Erythroblast (primary cell): ENCODE measurements at regions not wholly inside any gene's neighbourhood (a gene's known extent, or its start where the extent isn't known, plus 50 kb on each side); places are given as distances from the start of the nearest gene placed in this dataset.

Experiments
- GATA1 ChIP-seq: IDR thresholded peaks from 2 replicates; pipeline ENCODE4 v1.6.1; 2011; ENCODE audit warnings: low read depth, mild to moderate bottlenecking, control low read depth, low read length, moderate library complexity
- POLR2A ChIP-seq: IDR thresholded peaks from 2 replicates; pipeline ENCODE4 v1.6.1; 2011; ENCODE audit warnings: mild to moderate bottlenecking, low read length

GRCh38 chr5:35405938-35406337 is 175.7 kb upstream of the PRLR start:
- TF ChIP-seq POLR2A: no peak
- TF ChIP-seq GATA1: no peak
